Gastrocnemius medialis (tissue), 4 donors: ENCODE measurements at regions not wholly inside any gene's neighbourhood (a gene's known extent, or its start where the extent isn't known, plus 50 kb on each side); places are given as distances from the start of the nearest gene placed in this dataset.

Source experiments
- CTCF ChIP-seq, 5 experiments: fragments of 450-650 bp in 3 of 5; fragments of 200-600 bp in 2 of 5; sonication (generic) in 2 of 5; IDR thresholded peaks in 4 of 5; conservative IDR thresholded peaks in 1 of 5; 1 replicate in 4 of 5; 2 replicates in 1 of 5; pipeline ENCODE4 v1.5.1; 2016 to 2019; ENCODE audit warnings: antibody characterized with exemption in 5 of 5, mild to moderate bottlenecking in 3 of 5, moderate library complexity in 3 of 5
- POLR2A ChIP-seq, 2 donors: fragments of 450-650 bp; IDR thresholded peaks; one replicate each; pipeline ENCODE4 v1.6.1; 2017; ENCODE audit warnings: antibody characterized with exemption in 2 of 2, mild to moderate bottlenecking in 2 of 2, moderate library complexity in 2 of 2

- no peak for TF ChIP-seq CTCF (IDR thresholded peaks at IDR 0.05 in 4 of 5, conservative IDR thresholded peaks at IDR 0.05 in 1 of 5)
- TF ChIP-seq POLR2A (IDR thresholded peaks at IDR 0.05) = no peak
Observed at GRCh38 chr2:120798567-120799247, 63.0 kb downstream of the GLI2 start.
